Keratinocyte (primary cell): ENCODE measurements at regions not wholly inside any gene's neighbourhood (a gene's known extent, or its start where the extent isn't known, plus 50 kb on each side); places are given as distances from the start of the nearest gene placed in this dataset.

ENCODE experiments used
- DNase-seq: peaks from one replicate; pipeline ENCODE4 v3.0.0-alpha.2; 2011; ENCODE audit warnings: low read depth, missing footprints, low spot score
- FAIRE-seq: peaks from 2 replicates; lab custom pipeline; 2011; peaks lifted over from hg19 to GRCh38; lab: Jason Lieb, UNC
- H2AFZ ChIP-seq: 2 replicates; pipeline ENCODE4 v1.6.0; 2012; ENCODE audit warnings: low read length, control low read depth, inconsistent platforms; ENCODE audit not compliant: control insufficient read depth
- H3K27ac ChIP-seq: 2 replicates; pipeline ENCODE4 v1.5.1; 2011; ENCODE audit warnings: low read length; ENCODE audit not compliant: control insufficient read depth, insufficient read depth
- H3K27me3 ChIP-seq: 3 replicates; pipeline ENCODE4 v1.6.0; 2011; ENCODE audit warnings: low read length; ENCODE audit not compliant: control insufficient read depth, insufficient read depth; ENCODE audit errors: extremely low read depth
- H3K36me3 ChIP-seq, 2 experiments: 2 replicates in 1 of 2; 3 replicates in 1 of 2; pipeline ENCODE4 v1.5.1; 2011; ENCODE audit warnings: low read length in 2 of 2, mild to moderate bottlenecking in 1 of 2; ENCODE audit not compliant: control insufficient read depth in 2 of 2, insufficient read depth in 2 of 2; ENCODE audit errors: extremely low read depth in 1 of 2
- H3K4me1 ChIP-seq: 3 replicates; pipeline ENCODE4 v1.5.1; 2011; ENCODE audit warnings: low read length; ENCODE audit not compliant: control insufficient read depth, insufficient read depth; ENCODE audit errors: extremely low read depth
- H3K4me2 ChIP-seq: 3 replicates; pipeline ENCODE4 v1.6.0; 2011; ENCODE audit warnings: low read depth, low read length; ENCODE audit not compliant: control insufficient read depth, insufficient read depth; ENCODE audit errors: extremely low read depth
- H3K4me3 ChIP-seq, 3 experiments: fragments of 200-600 bp in 1 of 3; sonication (generic) in 1 of 3; 2 replicates in 2 of 3; 3 replicates in 1 of 3; pipeline ENCODE4 v1.5.1; 2011 to 2016; ENCODE audit warnings: low read length in 3 of 3, mild to moderate bottlenecking in 3 of 3, control low read depth in 2 of 3, inconsistent platforms in 1 of 3, low read depth in 1 of 3, mixed read lengths in 1 of 3, mixed run types in 1 of 3, moderate library complexity in 1 of 3; ENCODE audit not compliant: control insufficient read depth in 2 of 3, insufficient read depth in 2 of 3; ENCODE audit errors: extremely low read depth in 1 of 3
- H3K79me2 ChIP-seq: 2 replicates; pipeline ENCODE4 v1.6.0; 2012; ENCODE audit warnings: low read length; ENCODE audit not compliant: control insufficient read depth, insufficient read depth
- H3K9ac ChIP-seq: 3 replicates; pipeline ENCODE4 v1.6.0; 2011; ENCODE audit warnings: low read length; ENCODE audit not compliant: control insufficient read depth, insufficient read depth; ENCODE audit errors: extremely low read depth
- H3K9me1 ChIP-seq: 3 replicates; pipeline ENCODE4 v1.6.0; 2011; ENCODE audit warnings: low read length; ENCODE audit not compliant: control insufficient read depth, insufficient read depth; ENCODE audit errors: extremely low read depth
- H3K9me3 ChIP-seq: 2 replicates; pipeline ENCODE4 v1.5.1; 2012; ENCODE audit warnings: low read depth, low read length; ENCODE audit not compliant: control insufficient read depth
- H4K20me1 ChIP-seq: 3 replicates; pipeline ENCODE4 v1.6.0; 2011; ENCODE audit warnings: low read length; ENCODE audit not compliant: control insufficient read depth, insufficient read depth; ENCODE audit errors: extremely low read depth
- EZH2 ChIP-seq: IDR thresholded peaks from one replicate; pipeline ENCODE4 v1.6.1; 2012; ENCODE audit warnings: inconsistent platforms, mild to moderate bottlenecking, low read length, moderate library complexity
- dilution Hi-C: fragments of 300-500 bp; cut with MboI; formaldehyde crosslinking; loops from one replicate; pipeline ENCODE4 v1.7.0; 2020; ENCODE audit warnings: low sequenced_read_pairs; ENCODE audit not compliant: extremely low pct_ligation_motif_present
- TF ChIP-seq, protein P1 (sequence below), 3 experiments: IDR thresholded peaks in 1 of 3; conservative IDR thresholded peaks in 1 of 3; optimal IDR thresholded peaks in 1 of 3; 2 replicates in 2 of 3; 3 replicates in 1 of 3; pipeline versions ENCODE3 to v1.5.1; 2011; ENCODE audit warnings: low read length in 3 of 3, mild to moderate bottlenecking in 3 of 3, moderate library complexity in 2 of 3, control low read depth in 1 of 3, inconsistent platforms in 1 of 3; ENCODE audit not compliant: insufficient read depth in 2 of 3; ENCODE audit errors: extremely low read depth in 1 of 3

DNA sequence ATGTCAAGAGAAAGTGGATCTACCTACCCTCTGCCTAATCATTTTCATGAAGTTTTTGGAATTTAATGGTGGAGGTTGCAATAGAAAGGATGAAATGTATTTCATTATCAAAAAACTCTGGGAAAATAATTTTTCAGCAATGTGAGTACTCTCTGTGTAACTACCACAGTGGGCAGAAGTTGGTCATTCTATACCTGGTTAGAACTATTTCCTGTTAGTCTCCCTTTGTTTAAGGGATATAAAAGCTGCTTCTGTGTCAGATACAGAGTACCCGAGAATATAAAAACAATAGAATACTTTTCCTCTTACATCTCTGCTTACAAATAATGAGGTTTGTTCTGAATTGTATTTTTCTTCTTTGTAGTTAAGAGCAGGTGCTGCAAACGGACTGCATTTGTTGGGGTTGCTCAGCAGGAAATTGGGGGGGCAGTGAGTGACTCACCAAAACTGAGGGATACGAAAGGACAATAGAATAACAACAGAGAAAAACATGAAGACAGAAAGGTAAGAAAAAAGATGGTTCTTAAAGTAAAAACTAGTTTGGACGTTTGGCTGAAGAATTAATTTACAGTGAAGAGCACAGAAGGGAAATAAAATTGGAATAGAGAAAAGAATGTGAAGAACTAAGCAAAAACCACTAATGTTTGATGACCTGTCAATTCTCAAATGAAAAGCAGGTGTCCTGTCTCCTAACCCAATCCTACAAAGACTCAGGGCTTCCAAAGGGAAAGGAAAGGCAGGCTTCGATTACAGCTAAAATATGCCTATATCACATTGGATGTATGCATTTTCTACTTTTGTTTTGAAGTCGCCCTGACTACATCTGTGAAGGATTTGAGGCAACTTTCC lies 703.1 kb downstream of the RFPL4B start:
- Histone ChIP-seq H3K27ac (no peak overlapping the region), H3K4me2 (peak overlapping the region; percentile 29), H3K79me2 (no peaks in the 10 kb centered on the region), H3K9me3 (no peaks in the 10 kb centered on the region), H3K4me3 (no peak overlapping the region), H3K9me1 (no peaks in the 10 kb centered on the region), H2AFZ (no peak overlapping the region), H3K9ac (no peak overlapping the region), H3K4me1 (peaks cover 4% of the 10 kb centered on the region), H4K20me1 (no peaks in the 10 kb centered on the region), H3K36me3 (no peaks in the 10 kb centered on the region), H3K27me3 (no peaks in the 10 kb centered on the region)
- dilution Hi-C loops, result no loop called here
- FAIRE-seq (peak; percentile 52), DNase-seq (no peak)
- TF ChIP-seq, protein P1, sequence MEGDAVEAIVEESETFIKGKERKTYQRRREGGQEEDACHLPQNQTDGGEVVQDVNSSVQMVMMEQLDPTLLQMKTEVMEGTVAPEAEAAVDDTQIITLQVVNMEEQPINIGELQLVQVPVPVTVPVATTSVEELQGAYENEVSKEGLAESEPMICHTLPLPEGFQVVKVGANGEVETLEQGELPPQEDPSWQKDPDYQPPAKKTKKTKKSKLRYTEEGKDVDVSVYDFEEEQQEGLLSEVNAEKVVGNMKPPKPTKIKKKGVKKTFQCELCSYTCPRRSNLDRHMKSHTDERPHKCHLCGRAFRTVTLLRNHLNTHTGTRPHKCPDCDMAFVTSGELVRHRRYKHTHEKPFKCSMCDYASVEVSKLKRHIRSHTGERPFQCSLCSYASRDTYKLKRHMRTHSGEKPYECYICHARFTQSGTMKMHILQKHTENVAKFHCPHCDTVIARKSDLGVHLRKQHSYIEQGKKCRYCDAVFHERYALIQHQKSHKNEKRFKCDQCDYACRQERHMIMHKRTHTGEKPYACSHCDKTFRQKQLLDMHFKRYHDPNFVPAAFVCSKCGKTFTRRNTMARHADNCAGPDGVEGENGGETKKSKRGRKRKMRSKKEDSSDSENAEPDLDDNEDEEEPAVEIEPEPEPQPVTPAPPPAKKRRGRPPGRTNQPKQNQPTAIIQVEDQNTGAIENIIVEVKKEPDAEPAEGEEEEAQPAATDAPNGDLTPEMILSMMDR (optimal IDR thresholded peaks at IDR 0.05 in 1 of 3, IDR thresholded peaks at IDR 0.05 in 1 of 3, conservative IDR thresholded peaks at IDR 0.05 in 1 of 3; ENCODE audit: extremely low read depth in 1 of 3, insufficient read depth in 2 of 3, low read length in 3 of 3), result no peak
- TF ChIP-seq EZH2, result no peak

DNA sequence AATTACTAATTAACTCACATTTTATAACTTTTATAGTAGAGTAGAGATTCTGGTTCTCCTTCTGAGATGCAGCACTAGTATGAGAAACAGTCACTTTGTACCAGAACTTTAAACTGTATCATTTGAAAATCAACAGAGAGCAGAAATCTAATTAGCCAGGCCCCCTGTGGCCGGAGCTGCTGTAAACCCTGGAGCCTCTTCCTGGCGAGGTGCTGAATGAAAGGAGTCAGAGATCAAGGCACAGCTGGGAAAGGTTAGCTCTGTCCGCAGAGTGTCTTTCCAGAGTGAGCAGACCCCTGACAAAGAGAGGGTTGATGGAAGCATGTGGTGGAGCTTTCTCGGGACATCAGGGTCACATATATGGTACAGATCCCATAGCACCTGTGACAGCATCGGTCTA lies 703.8 kb downstream of the RFPL4B start:
- Histone ChIP-seq H3K27me3 (no peaks in the 10 kb centered on the region), H3K4me2 (no peak overlapping the region), H3K36me3 (no peaks in the 10 kb centered on the region), H3K79me2 (no peaks in the 10 kb centered on the region), H4K20me1 (no peaks in the 10 kb centered on the region), H3K9ac (no peak overlapping the region), H3K4me3 (no peak overlapping the region), H3K4me1 (peaks cover 4% of the 10 kb centered on the region), H3K27ac (no peak overlapping the region), H3K9me3 (no peaks in the 10 kb centered on the region), H3K9me1 (no peaks in the 10 kb centered on the region), H2AFZ (no peak overlapping the region)
- no peak for TF ChIP-seq EZH2
- TF ChIP-seq, protein P1 (optimal IDR thresholded peaks at IDR 0.05 in 1 of 3, IDR thresholded peaks at IDR 0.05 in 1 of 3, conservative IDR thresholded peaks at IDR 0.05 in 1 of 3; ENCODE audit: extremely low read depth in 1 of 3, insufficient read depth in 2 of 3, low read length in 3 of 3), result no peak
- DNase-seq, result no peak
- no peak for FAIRE-seq
- dilution Hi-C loops, result no loop called here
